ENCODE measurements at regions not wholly inside any gene's neighbourhood (a gene's known extent, or its start where the extent isn't known, plus 50 kb on each side); places are given as distances from the start of the nearest gene placed in this dataset.
A peak's percentile ranks its signal among the peaks of the same experiment; 100 is the strongest.

- TF ChIP-seq ETS1 (IDR thresholded peaks at IDR 0.05) (no peak), CTCF (conservative IDR thresholded peaks at IDR 0.05; ENCODE audit: low read depth in 2 of 2) (no peak), ZNF462 (CRISPR knock-in tag; IDR thresholded peaks at IDR 0.05) (no peak), EZH2phosphoT487 (IDR thresholded peaks at IDR 0.05; ENCODE audit: unreplicated experiment) (no peak), CREB1 (CRISPR knock-in tag; IDR thresholded peaks at IDR 0.05; ENCODE audit: low read depth) (no peak)
Observed at GRCh38 chr2:42917425-42917927, 125.1 kb upstream of the HAAO start (continued).

- no peak overlapping the region for H3K4me2 ChIP-seq
- no peak for ATAC-seq
- no peaks in the 10 kb centered on the region for H4K20me1 ChIP-seq (replicated peaks; ENCODE audit: insufficient read depth)
- Mint-ChIP-seq H3K27ac (no peak overlapping the region), H3K9me3 (no peaks in the 10 kb centered on the region), H3K4me1 (0 out of 3 replicates have a peak, but pooled peaks cover under 1% of the 10 kb centered on the region), H3K4me3 (no peak overlapping the region), H3K27me3 (ENCODE audit: insufficient read depth, low read depth, poor library complexity) (peaks cover 5% of the 10 kb centered on the region), H3K36me3 (ENCODE audit: low read depth) (no peaks in the 10 kb centered on the region)
- H3K36me3 ChIP-seq (ENCODE audit: insufficient read depth) = no peaks in the 10 kb centered on the region
- DNase-seq (ENCODE audit: low spot score) = no peak
- no peak overlapping the region for H3K4me3 ChIP-seq
- H2AFZ ChIP-seq = 0 out of 2 replicates have a peak overlapping the region, but pooled peaks have one; percentile 32
- no peak overlapping the region for H3K27ac ChIP-seq (ENCODE audit: low read depth)
- no peaks in the 10 kb centered on the region for H3F3A ChIP-seq (replicated peaks; ENCODE audit: low read depth)
- no peaks in the 10 kb centered on the region for H3K79me2 ChIP-seq (replicated peaks; ENCODE audit: insufficient read depth)
- H3K4me1 ChIP-seq (ENCODE audit: insufficient read depth) = no peaks in the 10 kb centered on the region
- no peaks in the 10 kb centered on the region for H3K9me2 ChIP-seq (ENCODE audit: insufficient read depth)
- H3K27me3 ChIP-seq (ENCODE audit: insufficient read depth) = no peaks in the 10 kb centered on the region
- TF ChIP-seq POLR2AphosphoS5 (IDR thresholded peaks at IDR 0.05; ENCODE audit: low read depth) (no peak), CTCF (conservative IDR thresholded peaks at IDR 0.05; ENCODE audit: low read depth in 2 of 2) (no peak)
Observed at GRCh38 chr2:42916324-42916723, 123.9 kb upstream of the HAAO start.

Data from GM23338 (cell line).